OCI-LY3 (cell line): ENCODE measurements at regions not wholly inside any gene's neighbourhood (a gene's known extent, or its start where the extent isn't known, plus 50 kb on each side); places are given as distances from the start of the nearest gene placed in this dataset.

Experiments used
- CTCF ChIP-seq: fragments of 200-600, 300-600 bp; sonication (generic); IDR thresholded peaks from 2 replicates; pipeline ENCODE4 v1.5.1; 2014; ENCODE audit warnings: antibody characterized with exemption, low read length, low read depth
- EZH2phosphoT487 ChIP-seq: fragments of 200-600 bp; shearing (Covaris generic); IDR thresholded peaks from 2 replicates; pipeline ENCODE4 v1.6.1; 2018; ENCODE audit warnings: antibody characterized with exemption, mixed run types, low read depth

DNA sequence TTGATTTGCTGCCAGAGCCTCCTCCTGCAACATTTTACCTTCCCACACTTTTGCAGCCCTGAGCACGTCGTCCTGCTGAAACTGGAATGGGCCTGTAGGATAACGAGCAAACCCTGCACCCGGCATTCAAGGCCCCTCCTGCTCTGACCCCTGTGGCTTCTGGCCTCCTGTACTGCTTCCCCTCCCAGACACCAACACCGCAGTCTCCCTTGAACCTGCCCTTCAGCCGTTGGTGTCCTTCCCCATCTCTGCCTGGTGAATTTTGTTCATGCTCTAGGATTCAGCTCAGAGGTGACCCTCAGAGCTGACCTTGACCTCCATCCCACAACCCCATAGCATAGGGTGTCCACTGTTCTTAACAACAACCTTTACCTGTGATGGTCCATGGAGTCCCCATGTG lies 535.1 kb downstream of the MATN1 start:
- TF ChIP-seq CTCF (no peak), EZH2phosphoT487 (no peak)
